Ecto neural progenitor cell (in vitro differentiated cells): ENCODE measurements at regions not wholly inside any gene's neighbourhood (a gene's known extent, or its start where the extent isn't known, plus 50 kb on each side); places are given as distances from the start of the nearest gene placed in this dataset.

Source experiments
- DNase-seq: peaks from one replicate; pipeline ENCODE4 v3.0.0-alpha.2; 2018; ENCODE audit warnings: low spot score

GRCh38 chr4:166635367-166635766 lies 598.9 kb downstream of the SPOCK3 start:
- DNase-seq, result no peak

- no peak for DNase-seq
These were observed 596.5 kb downstream of the SPOCK3 start for GRCh38 chr4:166637816-166638215.

- DNase-seq, result no peak
These were observed 579.1 kb downstream of the SPOCK3 start for GRCh38 chr4:166655231-166655630.

- DNase-seq, result no peak
These were observed 578.6 kb downstream of the SPOCK3 start for GRCh38 chr4:166655705-166656104.

- no peak for DNase-seq
These were observed 577.0 kb downstream of the SPOCK3 start for GRCh38 chr4:166657261-166657660.

- DNase-seq, result no peak
These were observed 575.7 kb downstream of the SPOCK3 start for GRCh38 chr4:166658585-166658984.

GRCh38 chr4:166662266-166662843 lies 571.9 kb downstream of the SPOCK3 start:
- no peak for DNase-seq

- no peak for DNase-seq
These were observed 564.0 kb downstream of the SPOCK3 start for GRCh38 chr4:166670341-166670740.

- DNase-seq, result no peak
These were observed 560.4 kb downstream of the SPOCK3 start for GRCh38 chr4:166673911-166674310.

GRCh38 chr4:166675411-166675810 lies 558.9 kb downstream of the SPOCK3 start:
- no peak for DNase-seq

- DNase-seq, result no peak
These were observed 553.5 kb downstream of the SPOCK3 start for GRCh38 chr4:166680796-166681195.

- no peak for DNase-seq
These were observed 552.1 kb downstream of the SPOCK3 start for GRCh38 chr4:166682200-166682599.
